GM21390 (cell line): ENCODE measurements at regions not wholly inside any gene's neighbourhood (a gene's known extent, or its start where the extent isn't known, plus 50 kb on each side); places are given as distances from the start of the nearest gene placed in this dataset.

Experiments used
- ATAC-seq: cut with Tn5 transposase; IDR thresholded peaks from one replicate; pipeline ENCODE4 v1.9.1; 2021; ENCODE audit not compliant: unreplicated experiment

DNA sequence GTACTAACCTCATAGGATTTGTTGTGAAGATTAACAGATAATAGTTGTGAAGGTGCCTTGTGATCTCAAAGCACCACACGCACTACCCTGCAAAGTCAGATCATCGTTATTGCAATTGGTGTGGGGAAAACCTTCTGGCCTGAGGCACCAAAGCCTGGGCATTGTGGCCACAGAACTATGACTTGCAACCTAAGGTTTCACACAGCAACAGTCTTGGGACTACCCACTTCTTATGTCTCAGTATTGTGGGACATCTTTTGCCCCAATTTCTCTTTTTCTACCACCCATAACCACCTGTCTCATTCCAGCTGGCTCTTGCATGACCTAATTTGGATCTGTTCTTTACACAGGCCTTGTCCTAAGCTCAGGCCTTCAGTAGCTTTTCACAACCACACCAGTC lies 247.8 kb upstream of the NR4A3 start:
- ATAC-seq, result no peak

DNA sequence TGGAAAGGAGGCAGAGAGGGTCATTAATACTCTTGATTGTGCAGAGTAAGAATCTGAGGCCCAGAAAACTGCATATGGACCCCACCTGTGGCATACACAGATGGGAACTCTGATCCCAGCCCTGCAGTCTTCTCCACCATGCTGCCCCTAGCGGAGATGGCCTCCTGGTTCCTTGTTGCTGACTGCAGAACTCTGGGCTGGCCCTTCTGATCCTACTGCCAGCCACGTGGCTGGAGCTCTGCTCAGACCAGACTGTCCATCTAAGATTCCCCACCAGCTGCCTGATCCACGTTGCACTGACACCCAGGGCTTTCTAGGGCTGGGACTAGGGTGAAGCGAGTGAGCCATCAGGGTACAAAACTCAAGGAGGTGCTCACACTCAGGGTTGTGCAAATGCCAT lies 245.7 kb upstream of the NR4A3 start:
- ATAC-seq, result no peak

DNA sequence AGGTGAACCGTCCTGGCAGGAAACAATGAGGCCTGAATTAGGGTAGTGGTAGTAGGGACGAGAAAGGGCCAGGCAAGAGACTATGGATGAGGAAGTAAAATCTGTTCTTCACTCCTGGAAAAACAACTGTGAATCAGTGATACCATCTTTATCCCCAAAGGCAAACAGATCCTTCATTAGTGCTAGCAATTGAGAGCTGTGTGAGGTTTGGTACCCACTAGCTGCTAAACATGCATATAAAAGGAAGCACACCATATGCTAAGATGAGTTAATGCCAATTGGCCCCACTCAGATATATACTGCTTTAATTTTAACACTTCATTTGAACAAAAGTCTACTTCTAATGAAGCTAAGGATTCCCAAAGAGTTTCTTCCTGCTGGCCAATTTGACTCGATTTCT lies 244.8 kb upstream of the NR4A3 start:
- no peak for ATAC-seq

DNA sequence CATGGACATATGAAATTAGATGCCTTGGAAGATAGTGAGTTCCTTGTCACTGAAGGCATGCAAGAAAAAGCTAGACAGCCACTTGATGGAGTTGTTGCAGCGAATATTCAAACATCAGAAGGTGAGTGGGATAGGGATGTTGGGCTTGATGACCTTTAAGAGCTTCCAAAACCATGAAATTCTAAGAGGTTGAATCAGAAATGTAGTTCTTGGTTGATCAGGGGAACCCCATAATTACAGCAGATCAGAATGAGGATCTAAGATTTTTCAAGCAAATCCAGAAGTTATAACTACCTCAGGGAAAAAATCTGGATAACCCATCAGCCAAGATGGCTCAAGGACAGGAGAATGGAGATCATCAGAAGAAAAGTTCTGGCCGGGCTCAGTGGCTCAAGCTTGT lies 244.3 kb upstream of the NR4A3 start:
- ATAC-seq, result no peak

DNA sequence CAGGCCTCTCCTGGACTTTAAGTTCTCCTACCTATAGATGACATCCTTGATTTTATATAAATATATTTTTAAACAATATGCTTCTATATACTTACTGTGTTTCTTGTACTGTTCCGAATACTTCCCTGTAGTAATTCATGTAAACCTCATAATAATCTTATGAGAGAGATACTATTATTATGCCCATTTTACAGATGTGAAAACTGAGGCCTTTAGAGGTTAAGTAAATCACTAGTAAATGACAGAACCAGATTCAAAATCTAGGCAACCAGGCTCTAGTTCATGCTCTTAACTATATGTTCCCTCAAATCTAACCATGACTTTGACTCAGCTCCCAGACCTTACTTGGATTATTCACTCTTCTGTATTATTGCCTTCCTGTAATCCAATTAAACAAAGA lies 243.0 kb upstream of the NR4A3 start:
- ATAC-seq, result no peak

DNA sequence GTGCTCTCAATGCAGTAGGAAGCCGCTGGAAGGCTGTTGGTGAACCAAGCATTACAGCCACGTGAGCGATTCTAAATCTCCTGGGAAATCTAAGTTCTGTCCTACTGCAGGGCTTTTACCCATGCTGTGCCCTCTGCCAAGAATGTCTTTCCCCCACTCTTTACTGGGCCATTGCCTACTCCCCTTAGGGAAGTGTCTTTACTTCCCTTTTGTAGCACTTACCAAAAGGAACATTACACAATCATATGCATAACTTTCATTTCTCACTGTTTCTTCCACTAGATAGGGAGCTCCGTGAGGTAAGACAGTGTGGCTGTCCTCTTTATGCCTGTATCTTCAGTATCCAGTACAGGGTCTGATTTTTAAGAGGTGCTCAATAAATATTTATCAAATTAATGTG lies 241.7 kb upstream of the NR4A3 start:
- no peak for ATAC-seq

DNA sequence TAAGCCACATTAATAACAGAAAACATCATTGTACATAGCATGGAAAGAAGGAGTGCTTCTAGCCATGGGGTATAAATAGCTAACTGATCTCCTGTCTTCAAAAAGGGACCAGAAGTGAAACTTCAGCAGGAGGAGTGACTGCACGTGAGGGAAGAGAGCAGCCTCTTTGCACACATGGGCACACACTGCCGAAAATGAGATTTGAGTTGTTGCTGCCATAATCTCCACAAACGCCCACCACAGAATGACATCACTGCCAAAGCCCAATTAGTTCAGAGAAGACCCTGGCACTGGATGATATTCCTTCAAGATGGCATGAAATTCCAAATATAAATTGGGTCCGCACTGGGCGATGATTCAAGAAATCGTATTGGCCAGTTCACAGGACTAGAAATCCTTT lies 238.9 kb upstream of the NR4A3 start:
- ATAC-seq, result no peak

DNA sequence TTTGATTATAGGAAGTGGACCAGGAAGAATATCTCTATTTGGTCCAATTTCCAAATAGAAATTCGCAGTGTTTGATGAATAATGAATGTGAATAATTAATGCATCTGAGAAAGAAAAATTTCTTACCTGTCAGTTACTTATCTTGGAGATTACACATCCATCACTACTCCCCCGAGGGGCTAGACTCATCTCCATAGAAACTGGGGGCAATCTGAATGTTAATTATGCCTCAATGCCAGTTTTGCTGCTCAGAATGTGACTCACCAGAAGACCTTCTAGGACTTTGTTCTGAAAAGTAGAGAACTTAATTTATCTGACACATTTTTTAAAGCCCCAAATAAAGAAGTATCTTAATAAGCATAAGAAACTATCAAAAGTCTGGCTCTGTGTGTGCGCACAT lies 233.4 kb upstream of the NR4A3 start:
- ATAC-seq, result no peak

DNA sequence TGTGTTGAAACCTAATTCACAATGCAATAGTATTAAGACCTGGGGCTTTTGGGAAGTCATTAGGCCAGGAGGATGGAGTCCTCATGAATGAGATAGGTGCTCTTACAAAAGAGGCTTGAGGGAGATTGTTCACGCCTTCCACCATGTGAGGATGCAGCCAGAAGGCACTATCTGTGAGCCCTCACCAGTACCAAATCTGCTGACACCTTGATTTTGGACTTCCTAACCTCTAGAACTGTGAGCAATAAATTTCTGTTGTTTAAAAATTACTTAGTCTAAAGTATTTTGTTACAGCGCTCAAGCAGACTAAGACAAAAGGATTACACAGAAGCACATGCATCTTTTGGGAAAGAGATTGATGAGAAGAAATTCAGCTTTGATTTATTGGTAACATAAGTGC lies 232.9 kb upstream of the NR4A3 start:
- ATAC-seq, result no peak

DNA sequence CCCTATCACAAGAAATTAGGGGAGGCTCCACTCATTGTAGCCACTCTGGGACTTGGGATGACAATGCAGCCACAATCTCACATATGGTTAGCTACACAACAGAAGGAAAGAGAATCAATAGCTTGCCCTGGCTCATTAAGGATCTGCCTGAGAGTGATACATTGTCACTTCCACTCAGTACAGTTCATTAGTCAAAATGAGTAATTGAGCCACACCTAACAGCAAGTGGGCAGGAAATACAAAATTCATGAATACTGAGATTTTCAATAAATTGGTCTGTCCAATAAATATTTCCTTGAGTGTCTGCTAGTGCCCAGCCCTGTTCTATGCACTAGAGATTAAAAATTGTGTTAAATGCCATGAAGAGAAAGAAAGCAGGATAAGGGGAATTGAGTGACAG lies 231.3 kb upstream of the NR4A3 start:
- ATAC-seq, result no peak

DNA sequence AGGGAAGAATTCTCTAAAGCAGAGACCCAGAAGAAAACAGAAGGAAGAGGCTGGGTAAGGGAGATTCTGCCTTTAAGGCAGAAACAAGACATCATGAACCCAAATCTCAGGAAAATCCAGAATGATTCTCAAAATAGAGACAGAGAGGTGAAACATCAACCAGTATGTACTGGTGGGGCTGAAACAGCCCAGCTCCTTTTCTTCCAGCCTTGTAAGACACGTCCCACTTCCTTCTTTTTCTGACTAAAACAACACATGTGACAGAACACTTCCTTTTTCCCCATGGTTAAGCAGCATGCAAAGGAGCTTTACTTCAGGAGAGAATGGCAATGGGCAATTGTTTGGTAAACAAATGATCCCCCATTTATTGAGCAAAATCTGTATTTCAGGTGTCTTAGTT lies 230.8 kb upstream of the NR4A3 start:
- ATAC-seq, result no peak

DNA sequence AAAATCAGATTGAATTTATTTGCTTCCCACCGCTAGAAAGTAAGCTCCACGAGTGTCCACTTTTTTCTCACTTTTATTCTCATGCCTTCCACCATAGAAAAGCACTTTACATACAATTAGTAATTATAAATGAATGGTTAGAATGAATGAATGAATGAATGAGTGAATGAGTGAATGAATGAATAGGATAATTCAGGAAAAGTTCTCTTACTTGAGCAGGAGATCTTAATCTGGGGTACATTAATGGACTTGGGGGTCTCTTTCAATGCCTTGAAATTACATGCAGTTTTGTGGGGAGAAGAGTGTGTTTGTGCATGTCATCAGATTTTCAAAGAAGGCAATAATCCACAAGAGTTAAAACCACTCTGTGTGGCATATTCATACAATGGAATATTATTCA lies 229.9 kb upstream of the NR4A3 start:
- ATAC-seq, result no peak

DNA sequence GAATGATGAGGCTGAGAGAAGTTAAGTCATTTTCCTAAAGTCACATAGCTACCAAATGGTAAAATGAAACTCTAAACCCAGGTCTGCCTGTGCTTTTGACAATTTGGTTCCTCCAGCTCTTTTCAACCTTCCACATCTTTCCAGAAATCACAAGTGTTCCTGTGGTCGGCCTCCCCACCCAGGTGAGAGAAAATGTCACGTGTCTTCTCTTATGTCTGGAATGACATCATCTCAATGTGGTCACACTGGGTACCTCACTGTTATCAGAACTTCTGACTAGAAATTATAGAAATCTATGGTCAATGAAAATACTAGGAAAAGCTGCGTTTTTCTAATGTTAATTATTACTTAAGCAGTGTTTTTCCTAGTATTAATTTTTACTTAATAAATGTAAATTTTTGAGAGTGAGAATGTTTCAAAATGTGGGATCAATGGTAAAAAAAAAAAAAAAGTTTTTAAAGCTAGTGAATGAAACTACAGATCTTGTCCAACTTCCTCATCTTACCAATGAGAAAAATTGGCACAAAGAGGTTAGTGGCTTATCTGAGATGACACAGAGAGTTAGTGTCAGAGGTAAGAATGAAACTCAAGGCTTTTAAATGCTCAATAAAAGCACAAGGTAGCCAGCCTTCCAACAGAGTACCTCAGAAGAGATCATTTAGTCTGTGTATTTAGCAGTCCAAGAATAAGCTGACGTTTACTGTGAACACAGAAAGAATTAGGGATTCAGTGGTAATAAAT lies 228.7 kb upstream of the NR4A3 start:
- no peak for ATAC-seq

DNA sequence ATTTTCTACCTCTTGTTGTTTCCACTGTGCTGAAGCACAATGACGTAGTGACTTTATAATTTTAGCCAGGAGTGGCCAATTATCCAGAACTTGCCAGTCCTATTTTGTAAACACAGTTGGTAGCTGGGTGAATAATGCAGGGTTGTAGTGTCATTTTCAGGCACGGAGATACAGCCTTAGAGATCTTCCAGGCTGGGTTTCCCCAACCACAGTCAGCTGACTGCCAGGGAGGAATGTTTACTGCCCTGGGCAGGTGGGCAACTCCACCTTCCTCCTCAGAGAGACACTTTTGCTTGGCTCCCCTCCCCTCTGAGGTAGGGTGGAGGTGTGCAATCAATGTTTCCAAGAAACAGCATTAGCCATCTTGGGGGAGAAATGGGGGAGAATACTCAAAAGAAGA lies 228.1 kb upstream of the NR4A3 start:
- no peak for ATAC-seq

DNA sequence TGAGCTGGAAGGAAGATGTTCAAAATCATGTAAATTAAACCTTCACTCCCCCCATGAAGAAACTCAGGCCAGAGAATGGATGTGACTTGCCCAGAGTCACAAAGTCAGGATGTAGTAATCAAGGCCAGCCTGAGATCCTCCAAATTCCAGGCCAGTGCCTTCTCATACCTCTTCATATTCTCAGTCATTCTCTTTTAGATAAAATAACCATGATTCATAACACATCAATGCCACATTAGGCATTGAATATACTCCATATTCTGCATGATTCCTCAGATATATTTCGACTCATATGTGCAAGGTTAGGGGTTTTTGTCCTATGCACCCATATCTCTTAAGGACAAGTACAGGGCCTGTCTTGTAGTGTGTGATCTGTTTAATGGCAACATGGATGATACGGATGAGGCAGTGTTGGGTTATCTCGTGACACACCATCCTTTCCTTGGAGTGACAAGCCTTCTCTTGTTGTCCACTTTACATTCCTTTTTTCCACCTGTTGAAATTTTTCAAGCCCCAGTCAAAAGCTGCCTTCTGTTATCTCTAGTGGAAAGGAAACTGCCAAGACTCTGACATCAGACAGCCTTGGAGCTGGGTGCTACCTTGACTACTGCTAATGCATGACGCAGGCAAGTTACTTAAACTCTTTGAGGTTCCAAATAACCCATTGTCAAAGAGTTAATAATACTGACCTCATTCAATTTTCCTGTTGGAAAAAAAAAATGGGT lies 227.5 kb upstream of the NR4A3 start:
- no peak for ATAC-seq

DNA sequence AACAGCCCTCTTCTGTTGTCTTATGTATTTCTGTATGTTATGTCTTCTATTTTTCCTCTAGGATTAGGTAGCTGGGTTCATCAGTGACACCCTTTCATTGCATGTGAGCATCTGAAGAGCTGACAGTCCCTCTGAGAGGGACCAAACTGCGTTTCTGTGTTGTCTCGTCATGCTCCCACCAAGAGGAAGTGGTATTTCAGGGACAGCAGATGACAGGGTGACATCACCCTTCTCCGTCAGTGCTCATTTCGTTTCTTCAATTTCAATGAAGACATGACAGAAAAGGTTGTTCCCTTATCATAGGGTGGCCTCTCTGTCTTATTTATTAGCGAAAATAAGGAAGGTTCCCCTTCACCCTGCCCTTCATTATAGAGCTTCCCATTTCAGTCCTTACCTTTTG lies 225.9 kb upstream of the NR4A3 start:
- ATAC-seq, result peak; percentile 46

DNA sequence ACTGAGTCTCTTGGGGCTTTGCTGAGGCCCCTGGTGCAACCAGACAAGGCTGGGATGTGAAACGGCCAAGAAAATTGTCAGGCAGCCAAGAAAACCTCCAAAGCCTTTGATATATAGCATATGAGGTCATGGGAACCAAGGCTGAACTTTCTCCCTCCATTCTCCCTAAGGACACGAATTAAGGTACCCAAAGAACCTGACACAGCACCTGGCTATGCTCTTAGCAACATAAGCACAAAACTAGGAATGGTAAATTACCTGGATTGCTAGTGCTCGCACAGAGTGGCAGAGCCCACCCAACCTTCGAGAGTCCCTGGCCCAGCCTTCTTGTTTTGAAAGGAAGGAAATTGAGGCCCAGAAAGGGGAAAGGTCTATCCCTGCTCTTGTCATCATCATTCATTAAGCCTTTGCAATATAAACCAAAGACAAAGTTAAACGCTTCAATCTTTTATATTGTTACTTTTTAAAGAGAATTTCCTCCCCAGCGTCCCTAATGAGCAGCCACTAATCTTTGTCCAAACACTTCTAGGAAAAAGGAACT lies 220.0 kb upstream of the NR4A3 start:
- no peak for ATAC-seq

DNA sequence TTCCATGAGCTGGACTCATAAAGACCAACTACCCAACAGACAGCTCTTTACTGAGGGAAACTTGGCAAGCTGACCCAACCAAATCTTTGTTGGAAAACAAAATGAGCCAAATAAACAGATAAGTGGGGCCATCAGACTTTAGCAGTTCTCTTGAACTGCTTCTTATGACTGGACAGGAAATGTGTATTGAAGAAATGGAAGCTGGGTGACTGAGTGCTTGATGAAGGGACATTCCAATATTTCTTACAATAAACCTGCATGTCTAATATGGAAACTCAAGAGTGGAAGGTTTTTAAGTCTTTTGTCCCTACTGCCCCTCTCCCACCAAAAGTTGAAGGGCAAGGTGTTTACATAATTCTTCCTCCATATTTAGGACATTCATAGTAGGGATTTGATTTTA lies 218.8 kb upstream of the NR4A3 start:
- no peak for ATAC-seq

DNA sequence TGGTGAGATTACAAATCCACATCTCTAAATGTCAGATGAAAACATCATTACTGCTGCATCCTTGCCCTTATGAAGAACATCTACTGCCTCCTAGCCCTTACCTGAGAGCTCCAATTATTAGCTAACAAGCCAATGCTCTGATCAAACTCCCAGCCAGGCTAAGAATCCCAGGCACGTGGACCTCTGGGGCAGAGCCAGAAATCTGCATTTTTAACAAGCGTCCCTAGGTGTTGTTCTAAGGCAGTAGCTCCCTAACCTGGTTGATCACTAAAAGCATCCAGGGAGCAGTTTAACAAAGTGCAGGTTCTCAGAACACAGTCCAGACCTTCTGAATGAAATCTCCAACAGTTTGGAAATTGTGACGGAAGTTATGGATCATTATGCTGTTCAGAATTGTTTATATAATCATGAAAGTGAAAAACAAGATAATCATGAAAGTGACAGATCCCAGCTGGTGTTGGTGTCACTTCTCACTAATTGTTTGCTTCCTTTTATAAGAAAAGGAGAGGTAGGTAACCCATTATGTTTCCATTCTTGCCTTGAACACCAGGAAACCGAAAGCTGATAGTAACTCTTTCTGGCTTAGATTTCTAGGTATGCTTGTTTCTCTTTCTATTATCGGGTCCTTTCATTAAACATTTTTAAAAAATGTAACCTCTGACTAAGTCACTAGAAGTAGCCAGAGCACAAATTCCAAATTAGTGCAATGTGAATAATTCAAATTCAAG lies 216.5 kb upstream of the NR4A3 start:
- no peak for ATAC-seq

DNA sequence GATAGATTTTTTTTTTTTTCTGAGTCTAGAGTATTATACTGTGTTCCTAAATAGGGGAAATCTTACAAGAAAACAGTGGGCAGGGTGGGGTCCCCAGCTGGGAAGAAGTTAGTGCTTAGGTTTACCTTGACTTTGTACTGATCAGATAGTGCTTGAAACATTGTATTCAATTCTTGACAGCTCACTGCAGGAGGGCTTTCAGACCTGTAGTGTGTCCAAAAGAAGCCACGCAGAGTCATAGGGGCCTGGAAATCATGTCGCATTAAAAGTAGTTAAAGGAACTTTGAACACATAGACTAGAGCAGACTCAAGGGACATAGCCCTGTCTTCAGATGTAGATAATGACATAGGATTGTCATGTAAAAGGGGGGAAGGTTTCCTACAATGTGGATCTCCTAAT lies 215.4 kb upstream of the NR4A3 start:
- ATAC-seq, result no peak

DNA sequence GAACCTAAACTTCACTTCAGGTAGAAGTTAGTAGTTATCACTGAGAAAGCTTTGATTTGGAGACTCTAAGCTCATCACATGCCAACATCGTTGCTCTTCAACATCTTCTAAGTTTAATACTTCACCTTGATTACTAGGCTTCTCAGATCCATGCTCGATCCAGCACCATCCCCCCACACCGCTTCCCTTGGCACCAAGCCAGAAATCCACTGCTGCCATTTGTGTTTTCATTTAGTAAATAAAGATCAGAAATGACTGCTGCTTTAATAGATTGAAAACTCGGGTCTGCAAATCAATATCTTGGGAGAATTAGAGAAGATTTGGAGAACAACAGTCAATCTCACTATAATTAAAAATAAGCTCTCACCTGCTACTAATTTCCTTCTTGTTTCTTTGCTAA lies 214.7 kb upstream of the NR4A3 start:
- no peak for ATAC-seq

DNA sequence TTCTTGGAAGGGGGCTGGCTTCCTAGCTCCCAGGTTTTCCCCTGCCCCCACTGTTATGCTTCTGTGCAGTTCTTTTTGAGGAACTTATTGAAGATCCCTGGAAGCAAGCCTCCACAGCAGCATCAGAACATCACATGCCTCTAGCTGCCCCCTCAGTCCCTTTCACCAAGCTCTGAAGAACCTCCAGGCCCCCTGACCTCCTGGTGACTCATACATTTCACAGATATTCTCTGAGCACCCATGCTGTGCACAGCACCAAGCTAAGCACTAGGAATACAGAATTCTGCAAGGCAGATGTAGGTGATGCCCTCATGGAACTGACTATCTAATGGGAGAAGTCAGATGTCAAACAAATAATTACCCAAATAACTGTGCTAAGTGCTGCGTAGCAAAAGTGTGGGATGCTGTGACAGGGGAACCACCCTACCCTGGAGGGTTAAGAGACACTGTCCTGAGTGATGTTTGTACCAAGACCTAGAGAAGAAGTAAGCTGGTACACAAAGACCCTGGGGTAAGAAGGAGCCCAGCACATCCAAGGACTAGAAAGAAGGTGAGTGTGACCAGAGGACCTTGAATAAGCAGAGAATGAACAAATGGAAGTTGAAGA lies 213.7 kb upstream of the NR4A3 start:
- ATAC-seq, result no peak
